Trophoblast cell (in vitro differentiated cells and primary cell): ENCODE measurements at regions not wholly inside any gene's neighbourhood (a gene's known extent, or its start where the extent isn't known, plus 50 kb on each side); places are given as distances from the start of the nearest gene placed in this dataset.
A peak's percentile ranks its signal among the peaks of the same experiment; 100 is the strongest.

Experiments
- DNase-seq, 2 donors: peaks; one replicate each; pipeline ENCODE4 v3.0.0-alpha.2; 2016
- H2AFZ ChIP-seq: 2 replicates; pipeline ENCODE4 v1.6.1; 2013; ENCODE audit warnings: low read length, moderate library complexity, mild to moderate bottlenecking; ENCODE audit not compliant: insufficient read depth, poor library complexity
- H2AK5ac ChIP-seq: 2 replicates; pipeline ENCODE4 v1.6.1; 2013; ENCODE audit warnings: mild to moderate bottlenecking, low read length
- H2BK120ac ChIP-seq: 2 replicates; pipeline ENCODE4 v1.6.1; 2013; ENCODE audit warnings: low read length, mild to moderate bottlenecking, moderate library complexity; ENCODE audit not compliant: insufficient read depth, poor library complexity
- H2BK12ac ChIP-seq: 2 replicates; pipeline ENCODE4 v1.6.1; 2013; ENCODE audit warnings: mild to moderate bottlenecking, low read length, moderate library complexity
- H2BK5ac ChIP-seq: 2 replicates; pipeline ENCODE4 v1.6.1; 2013; ENCODE audit warnings: low read length, low read depth, moderate library complexity, mild to moderate bottlenecking; ENCODE audit not compliant: poor library complexity
- H3K14ac ChIP-seq: 2 replicates; pipeline ENCODE4 v1.6.1; 2013; ENCODE audit warnings: mild to moderate bottlenecking, low read length
- H3K18ac ChIP-seq: 2 replicates; pipeline ENCODE4 v1.6.1; 2013; ENCODE audit warnings: mild to moderate bottlenecking, low read length
- H3K23ac ChIP-seq: 2 replicates; pipeline ENCODE4 v1.6.1; 2013; ENCODE audit warnings: low read length
- H3K27ac ChIP-seq: 2 replicates; pipeline ENCODE4 v1.5.1; 2013; ENCODE audit warnings: low read depth, mild to moderate bottlenecking, inconsistent platforms, low read length, moderate library complexity
- H3K27me3 ChIP-seq: 2 replicates; pipeline ENCODE4 v1.6.1; 2013; ENCODE audit warnings: inconsistent platforms, mild to moderate bottlenecking, low read length, moderate library complexity; ENCODE audit not compliant: insufficient read depth
- H3K36me3 ChIP-seq, 2 experiments: 1 replicate in 1 of 2; 2 replicates in 1 of 2; pipeline ENCODE4 v1.6.1; 2013; ENCODE audit warnings: low read length in 2 of 2, mild to moderate bottlenecking in 2 of 2, moderate library complexity in 1 of 2; ENCODE audit not compliant: insufficient read depth in 2 of 2, control insufficient read depth in 1 of 2
- H3K4ac ChIP-seq: 2 replicates; pipeline ENCODE4 v1.6.1; 2013; ENCODE audit warnings: low read depth, mild to moderate bottlenecking, low read length, moderate library complexity
- H3K4me1 ChIP-seq, 2 experiments: 1 replicate in 1 of 2; 2 replicates in 1 of 2; pipeline ENCODE4 v1.6.1; 2013; ENCODE audit warnings: low read length in 2 of 2, mild to moderate bottlenecking in 2 of 2, moderate library complexity in 1 of 2; ENCODE audit not compliant: insufficient read depth in 2 of 2, control insufficient read depth in 1 of 2
- H3K4me2 ChIP-seq: 2 replicates; pipeline ENCODE4 v1.6.1; 2013; ENCODE audit warnings: inconsistent platforms, mild to moderate bottlenecking, low read length, moderate library complexity
- H3K4me3 ChIP-seq: 2 replicates; pipeline ENCODE4 v1.5.1; 2013; ENCODE audit warnings: mild to moderate bottlenecking, low read depth, low read length, inconsistent platforms
- H3K79me1 ChIP-seq: one replicate; pipeline ENCODE4 v1.6.1; 2013; ENCODE audit warnings: low read length
- H3K79me2 ChIP-seq: 2 replicates; pipeline ENCODE4 v1.6.1; 2013; ENCODE audit warnings: low read length, mild to moderate bottlenecking; ENCODE audit not compliant: control insufficient read depth, insufficient read depth, poor library complexity
- H3K9ac ChIP-seq: 2 replicates; pipeline ENCODE4 v1.6.1; 2013; ENCODE audit warnings: mild to moderate bottlenecking, low read length
- H3K9me3 ChIP-seq: 2 replicates; pipeline ENCODE4 v1.6.1; 2013; ENCODE audit warnings: low read depth, mild to moderate bottlenecking, control low read depth, inconsistent platforms, low read length; ENCODE audit not compliant: insufficient read depth
- H4K12ac ChIP-seq: 2 replicates; pipeline ENCODE4 v1.6.1; 2013; ENCODE audit warnings: low read depth, mild to moderate bottlenecking, low read length, moderate library complexity
- H4K8ac ChIP-seq: 2 replicates; pipeline ENCODE4 v1.6.1; 2013; ENCODE audit warnings: low read depth, mild to moderate bottlenecking, low read length, moderate library complexity
- H4K91ac ChIP-seq: one replicate; pipeline ENCODE4 v1.6.1; 2013; ENCODE audit warnings: low read depth, mild to moderate bottlenecking, low read length, moderate library complexity
- WGBS: extraction: QIAGEN DNeasy Blood & Tissue Kit; methylation state at CpG from one replicate; pipeline ENCODE4 v1.1.7; 2013; ENCODE audit warnings: missing lambda C conversion rate; ENCODE audit not compliant: insufficient read length, insufficient coverage; ENCODE audit errors: extremely low coverage; 5-methylcytosine and 5-hydroxymethylcytosine counted together

DNA sequence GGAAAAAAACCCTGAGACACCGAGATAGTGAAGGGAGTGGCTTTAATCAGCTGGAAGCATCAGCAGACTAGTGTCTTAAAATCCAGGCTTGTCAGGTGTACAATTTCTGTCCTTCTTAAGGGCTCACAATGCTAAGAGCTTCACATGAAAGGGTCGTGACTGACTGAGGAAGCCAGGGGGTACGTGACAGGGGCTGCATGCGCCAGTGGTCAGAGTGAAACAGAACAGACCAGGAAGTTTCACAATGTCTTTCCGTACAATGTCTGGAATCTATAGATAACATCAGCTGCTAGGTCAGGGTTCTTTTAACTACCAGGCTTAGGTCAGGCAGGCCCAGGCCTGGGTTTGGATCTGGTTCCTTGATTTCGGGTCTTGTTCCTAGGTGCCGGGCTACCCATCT, 253.0 kb downstream of the CDH10 start:
- Histone ChIP-seq H3K4me3 (no peak overlapping the region), H3K14ac (no peak overlapping the region), H4K12ac (no peak overlapping the region), H3K4ac (no peak overlapping the region), H4K91ac (peak overlapping the region; percentile 92), H3K9me3 (peaks cover 2% of the 10 kb centered on the region), H2AK5ac (no peak overlapping the region), H2BK120ac (no peak overlapping the region), H3K23ac (no peak overlapping the region), H3K4me2 (no peak overlapping the region), H2AFZ (no peak overlapping the region), H3K27me3 (no peaks in the 10 kb centered on the region), H2BK5ac (peak overlapping the region; percentile 88), H2BK12ac (no peak overlapping the region), H3K18ac (no peak overlapping the region), H3K79me2 (no peaks in the 10 kb centered on the region), H3K36me3 (peaks cover 4 to 8% of the 10 kb centered on the region in 2 experiments), H4K8ac (peak overlapping the region; percentile 30), H3K9ac (no peak overlapping the region), H3K79me1 (peaks cover 27% of the 10 kb centered on the region), H3K4me1 (peaks cover 6 to 8% of the 10 kb centered on the region in 2 experiments), H3K27ac (peak overlapping the region; percentile 98)
- peak; percentile 49 to 87 for DNase-seq
- no CpG with 5 or more reads among the region's 7 CpGs for WGBS

DNA sequence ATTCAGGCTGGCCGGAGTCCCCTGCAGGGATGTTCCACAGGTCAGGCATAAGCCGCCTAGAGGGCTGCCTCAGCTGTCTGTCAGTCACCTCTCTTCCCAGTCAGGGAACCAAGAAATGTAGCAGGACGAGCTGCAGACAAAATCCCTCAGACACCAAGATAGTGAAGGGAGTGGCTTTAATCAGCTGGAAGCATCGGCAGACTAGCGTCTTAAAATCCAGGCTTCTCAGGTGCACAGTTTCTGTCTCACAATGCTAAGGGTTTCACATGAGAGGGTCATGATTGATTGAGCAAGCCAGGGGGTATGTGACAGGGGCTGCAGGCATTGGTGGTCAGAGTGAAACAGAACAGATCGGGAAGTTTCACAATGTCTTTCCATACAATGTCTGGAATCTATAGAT, 247.2 kb downstream of the CDH10 start:
- Histone ChIP-seq H3K36me3 (no peaks in the 10 kb centered on the region), H3K9ac (no peak overlapping the region), H3K4ac (no peak overlapping the region), H3K4me3 (no peak overlapping the region), H2AFZ (no peak overlapping the region), H3K18ac (no peak overlapping the region), H3K79me2 (peaks cover 2% of the 10 kb centered on the region), H3K4me1 (no peaks in the 10 kb centered on the region), H3K23ac (no peak overlapping the region), H3K79me1 (peaks cover 23% of the 10 kb centered on the region), H3K14ac (no peak overlapping the region), H3K4me2 (no peak overlapping the region), H4K8ac (no peak overlapping the region), H4K91ac (peak overlapping the region; percentile 94), H2BK5ac (no peak overlapping the region), H3K27me3 (no peaks in the 10 kb centered on the region), H3K27ac (peak overlapping the region; percentile 89), H3K9me3 (peaks cover 3% of the 10 kb centered on the region), H4K12ac (no peak overlapping the region), H2AK5ac (no peak overlapping the region), H2BK12ac (no peak overlapping the region), H2BK120ac (no peak overlapping the region)
- no CpG with 5 or more reads among the region's 6 CpGs for WGBS
- DNase-seq, result peak; percentile 55 to 88

DNA sequence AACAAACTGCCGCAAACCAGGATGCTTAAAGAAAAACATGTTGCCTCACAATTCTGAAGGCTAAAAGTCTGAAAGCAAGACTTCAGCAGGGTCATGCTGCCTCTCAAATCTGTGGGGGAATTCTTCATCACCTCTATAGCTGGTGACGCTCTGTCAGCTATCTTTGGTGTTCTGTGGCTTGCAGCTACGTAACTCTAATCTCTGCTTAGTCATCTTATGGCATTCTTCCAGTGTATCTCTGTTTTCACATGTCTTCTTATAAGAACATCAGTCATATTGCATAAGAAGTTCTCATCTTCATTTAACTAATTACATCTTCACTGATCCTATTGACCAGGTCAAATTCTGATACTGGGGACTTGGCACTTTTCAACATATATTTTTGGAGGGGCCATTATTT, 243.0 kb downstream of the CDH10 start:
- H3K23ac ChIP-seq, result no peak overlapping the region
- peaks cover 13% of the 10 kb centered on the region for H3K79me1 ChIP-seq
- H3K4me2 ChIP-seq, result no peak overlapping the region
- H3K27me3 ChIP-seq, result no peaks in the 10 kb centered on the region
- H2BK5ac ChIP-seq, result no peak overlapping the region
- no peak overlapping the region for H2AFZ ChIP-seq
- no peak overlapping the region for H3K18ac ChIP-seq
- no peak overlapping the region for H3K27ac ChIP-seq
- no CpG with 5 or more reads among the region's 3 CpGs for WGBS
- H4K12ac ChIP-seq, result no peak overlapping the region
- no peak overlapping the region for H3K4ac ChIP-seq
- peaks cover 2% of the 10 kb centered on the region for H3K79me2 ChIP-seq
- DNase-seq, result peak in 1 of 2 donors; percentile 57
- H2BK120ac ChIP-seq, result peak overlapping the region; percentile 51
- H3K4me3 ChIP-seq, result no peak overlapping the region
- no peaks in the 10 kb centered on the region for H3K4me1 ChIP-seq
- no peak overlapping the region for H2AK5ac ChIP-seq
- no peak overlapping the region for H3K14ac ChIP-seq
- no peak overlapping the region for H3K9ac ChIP-seq
- no peak overlapping the region for H4K8ac ChIP-seq
- no peaks in the 10 kb centered on the region for H3K36me3 ChIP-seq
- H3K9me3 ChIP-seq, result peaks cover 3% of the 10 kb centered on the region
- H4K91ac ChIP-seq, result no peak overlapping the region
- no peak overlapping the region for H2BK12ac ChIP-seq

DNA sequence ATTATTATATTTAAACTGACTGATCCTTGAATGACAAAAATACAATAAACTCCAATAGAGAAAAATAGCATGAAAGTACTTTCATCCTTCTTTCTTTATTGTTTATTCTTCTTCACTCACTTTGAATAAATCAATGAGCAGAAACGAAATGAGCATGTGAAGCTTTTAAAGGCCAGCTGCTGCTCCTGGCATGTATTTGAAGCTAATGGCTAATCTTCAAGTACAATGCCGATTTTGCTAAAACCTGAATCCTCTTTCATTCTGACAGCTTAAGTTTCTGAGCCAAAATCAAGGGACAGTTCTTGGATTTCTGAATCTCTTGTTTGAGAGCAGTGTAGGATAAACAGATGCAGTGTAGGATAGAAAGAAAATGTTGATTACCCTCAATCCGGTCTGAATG, 237.3 kb downstream of the CDH10 start:
- H3K4me3 ChIP-seq, result no peak overlapping the region
- no peak overlapping the region for H4K91ac ChIP-seq
- no peak overlapping the region for H2AFZ ChIP-seq
- H3K27ac ChIP-seq, result no peak overlapping the region
- H2AK5ac ChIP-seq, result no peak overlapping the region
- no peak for DNase-seq
- no peak overlapping the region for H4K8ac ChIP-seq
- no peak overlapping the region for H3K18ac ChIP-seq
- no CpG with 5 or more reads among the region's 3 CpGs for WGBS
- H3K9ac ChIP-seq, result no peak overlapping the region
- no peak overlapping the region for H2BK12ac ChIP-seq
- no peak overlapping the region for H3K14ac ChIP-seq
- no peak overlapping the region for H4K12ac ChIP-seq
- no peak overlapping the region for H3K4me2 ChIP-seq
- no peak overlapping the region for H3K23ac ChIP-seq
- H2BK120ac ChIP-seq, result no peak overlapping the region
- no peaks in the 10 kb centered on the region for H3K79me1 ChIP-seq
- H3K36me3 ChIP-seq, result no peaks in the 10 kb centered on the region
- H3K4me1 ChIP-seq, result no peaks in the 10 kb centered on the region
- H2BK5ac ChIP-seq, result no peak overlapping the region
- H3K9me3 ChIP-seq, result no peaks in the 10 kb centered on the region
- no peaks in the 10 kb centered on the region for H3K79me2 ChIP-seq
- H3K4ac ChIP-seq, result no peak overlapping the region
- H3K27me3 ChIP-seq, result no peaks in the 10 kb centered on the region
